ENCODE measurements at regions not wholly inside any gene's neighbourhood (a gene's known extent, or its start where the extent isn't known, plus 50 kb on each side); places are given as distances from the start of the nearest gene placed in this dataset.

- DNase-seq (ENCODE audit: low spot score): no peak
Observed at GRCh38 chr20:55596431-55596830, 408.9 kb downstream of the CBLN4 start.

- no peak for DNase-seq (ENCODE audit: low spot score)
Observed at GRCh38 chr20:55592866-55593265, 412.5 kb downstream of the CBLN4 start.

- DNase-seq (ENCODE audit: low spot score): no peak
Observed at GRCh38 chr20:55586610-55587009, 418.7 kb downstream of the CBLN4 start.

GRCh38 chr20:55584964-55585363 is 420.4 kb downstream of the CBLN4 start:
- no peak for DNase-seq (ENCODE audit: low spot score)

GRCh38 chr20:55584307-55584706 is 421.0 kb downstream of the CBLN4 start:
- no peak for DNase-seq (ENCODE audit: low spot score)

GRCh38 chr20:55583036-55583435 is 422.3 kb downstream of the CBLN4 start:
- DNase-seq (ENCODE audit: low spot score): no peak

- no peak for DNase-seq (ENCODE audit: low spot score)
Observed at GRCh38 chr20:55582498-55582897, 422.8 kb downstream of the CBLN4 start.

GRCh38 chr20:55581519-55581918 is 423.8 kb downstream of the CBLN4 start:
- no peak for DNase-seq (ENCODE audit: low spot score)

- no peak for DNase-seq (ENCODE audit: low spot score)
Observed at GRCh38 chr20:55580475-55580874, 424.8 kb downstream of the CBLN4 start.

- no peak for DNase-seq (ENCODE audit: low spot score)
Observed at GRCh38 chr20:55579802-55580201, 425.5 kb downstream of the CBLN4 start.

GRCh38 chr20:55576981-55577380 is 428.3 kb downstream of the CBLN4 start:
- DNase-seq (ENCODE audit: low spot score): no peak

GRCh38 chr20:55569084-55569483 is 436.2 kb downstream of the CBLN4 start:
- no peak for DNase-seq (ENCODE audit: low spot score)

- DNase-seq (ENCODE audit: low spot score): no peak
Observed at GRCh38 chr20:55567826-55568225, 437.5 kb downstream of the CBLN4 start.

- DNase-seq (ENCODE audit: low spot score): no peak
Observed at GRCh38 chr20:55565096-55565773, 440.1 kb downstream of the CBLN4 start.

- DNase-seq (ENCODE audit: low spot score): no peak
Observed at GRCh38 chr20:55561259-55561658, 444.1 kb downstream of the CBLN4 start.

GRCh38 chr20:55557191-55557590 is 448.1 kb downstream of the CBLN4 start:
- DNase-seq (ENCODE audit: low spot score): no peak

GRCh38 chr20:55555075-55555650 is 450.2 kb downstream of the CBLN4 start:
- DNase-seq (ENCODE audit: low spot score): no peak

- DNase-seq (ENCODE audit: low spot score): no peak
Observed at GRCh38 chr20:55544638-55545037, 460.7 kb downstream of the CBLN4 start.

GRCh38 chr20:55540486-55540885 is 464.8 kb downstream of the CBLN4 start:
- no peak for DNase-seq (ENCODE audit: low spot score)

GRCh38 chr20:55540013-55540412 is 465.3 kb downstream of the CBLN4 start:
- no peak for DNase-seq (ENCODE audit: low spot score)

- no peak for DNase-seq (ENCODE audit: low spot score)
Observed at GRCh38 chr20:55538261-55538908, 466.9 kb downstream of the CBLN4 start.

- DNase-seq (ENCODE audit: low spot score): no peak
Observed at GRCh38 chr20:55535366-55535765, 470.0 kb downstream of the CBLN4 start.

- DNase-seq (ENCODE audit: low spot score): no peak
Observed at GRCh38 chr20:55533632-55534031, 471.7 kb downstream of the CBLN4 start.

GRCh38 chr20:55530763-55531162 is 474.6 kb downstream of the CBLN4 start:
- no peak for DNase-seq (ENCODE audit: low spot score)
